Upper lobe of left lung (tissue), 4 donors: ENCODE measurements at regions not wholly inside any gene's neighbourhood (a gene's known extent, or its start where the extent isn't known, plus 50 kb on each side); places are given as distances from the start of the nearest gene placed in this dataset.

Experiments
- EP300 ChIP-seq, 4 donors: sonication (generic); formaldehyde crosslinking; IDR thresholded peaks; one replicate each; pipeline ENCODE4 v1.5.1; 2017; ENCODE audit warnings: antibody characterized with exemption in 4 of 4, control low read depth in 2 of 4
- POLR2A ChIP-seq, 4 donors: fragments of 450-650 bp; IDR thresholded peaks; one replicate each; pipeline ENCODE4 v1.5.1; 2016 to 2017; ENCODE audit warnings: antibody characterized with exemption in 4 of 4, mild to moderate bottlenecking in 2 of 4
- TF ChIP-seq, protein P1 (sequence below), 6 experiments: fragments of 450-650 bp in 4 of 6; fragments of 200-600 bp in 2 of 6; sonication (generic) in 2 of 6; IDR thresholded peaks; one replicate each; pipeline ENCODE4 v1.5.1; 2016 to 2019; ENCODE audit warnings: antibody characterized with exemption in 6 of 6

DNA sequence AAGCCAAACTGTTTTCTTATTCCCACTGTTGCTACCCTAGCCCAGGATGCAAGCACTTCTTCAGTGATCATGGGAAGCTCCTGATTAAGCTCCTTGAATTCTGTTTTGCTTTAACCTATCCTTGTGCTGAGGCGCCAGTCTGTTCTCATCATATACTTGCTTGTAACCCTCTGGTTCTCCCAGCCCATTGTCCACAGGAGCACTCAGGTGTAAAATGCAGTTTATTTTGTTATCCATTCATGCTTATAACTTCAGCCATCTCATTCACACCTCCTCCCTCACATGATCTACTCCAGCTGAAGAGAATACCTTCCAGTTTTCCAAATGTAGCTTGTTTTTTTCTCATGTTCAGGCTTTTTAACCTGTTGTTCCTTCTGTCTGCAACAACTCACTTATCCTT, 402.1 kb upstream of the BRINP1 start:
- no peak for TF ChIP-seq EP300 (IDR thresholded peaks at IDR 0.05)
- no peak for TF ChIP-seq POLR2A (IDR thresholded peaks at IDR 0.05)
- TF ChIP-seq, protein P1, sequence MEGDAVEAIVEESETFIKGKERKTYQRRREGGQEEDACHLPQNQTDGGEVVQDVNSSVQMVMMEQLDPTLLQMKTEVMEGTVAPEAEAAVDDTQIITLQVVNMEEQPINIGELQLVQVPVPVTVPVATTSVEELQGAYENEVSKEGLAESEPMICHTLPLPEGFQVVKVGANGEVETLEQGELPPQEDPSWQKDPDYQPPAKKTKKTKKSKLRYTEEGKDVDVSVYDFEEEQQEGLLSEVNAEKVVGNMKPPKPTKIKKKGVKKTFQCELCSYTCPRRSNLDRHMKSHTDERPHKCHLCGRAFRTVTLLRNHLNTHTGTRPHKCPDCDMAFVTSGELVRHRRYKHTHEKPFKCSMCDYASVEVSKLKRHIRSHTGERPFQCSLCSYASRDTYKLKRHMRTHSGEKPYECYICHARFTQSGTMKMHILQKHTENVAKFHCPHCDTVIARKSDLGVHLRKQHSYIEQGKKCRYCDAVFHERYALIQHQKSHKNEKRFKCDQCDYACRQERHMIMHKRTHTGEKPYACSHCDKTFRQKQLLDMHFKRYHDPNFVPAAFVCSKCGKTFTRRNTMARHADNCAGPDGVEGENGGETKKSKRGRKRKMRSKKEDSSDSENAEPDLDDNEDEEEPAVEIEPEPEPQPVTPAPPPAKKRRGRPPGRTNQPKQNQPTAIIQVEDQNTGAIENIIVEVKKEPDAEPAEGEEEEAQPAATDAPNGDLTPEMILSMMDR (IDR thresholded peaks at IDR 0.05): no peak
